ENCODE measurements at regions not wholly inside any gene's neighbourhood (a gene's known extent, or its start where the extent isn't known, plus 50 kb on each side); places are given as distances from the start of the nearest gene placed in this dataset.

DNA sequence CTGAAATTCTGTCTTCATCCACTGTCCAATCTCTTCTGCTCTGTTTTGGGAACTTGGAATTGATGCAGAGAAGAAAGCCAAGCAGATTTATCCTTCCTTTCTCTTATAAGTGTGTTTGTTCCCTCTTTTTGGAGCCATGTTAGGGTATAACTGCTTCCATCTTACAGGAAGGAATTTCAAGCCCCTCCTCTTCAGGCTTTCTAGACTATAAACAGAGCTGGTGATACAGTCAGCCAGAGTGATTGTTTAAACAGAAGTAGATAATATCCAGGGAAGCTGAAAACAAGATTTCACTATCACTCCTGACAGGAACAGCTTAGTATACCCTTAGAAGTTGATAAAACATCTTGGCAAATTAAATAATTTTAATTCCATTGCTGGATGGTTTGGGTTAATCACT is 102.1 kb upstream of the DMRT1 start:
- Histone ChIP-seq H3K36me3 (peaks cover 0 to 89% (median 15%) of the 10 kb centered on the region in 6 donors), H3K27ac (no peak overlapping the region), H3K4me1 (peaks cover 0 to 5% (median 2%) of the 10 kb centered on the region in 6 donors), H3K27me3 (replicated peaks in 1 of 7) (no peaks in the 10 kb centered on the region), H3K4me3 (no peak overlapping the region), H3K9me3 (no peaks in the 10 kb centered on the region)
- intact Hi-C loops (cut with DNase I; ENCODE audit: low total_unique reads): no loop called here
- no peak for TF ChIP-seq POLR2A (IDR thresholded peaks at IDR 0.05)
- TF ChIP-seq POLR2AphosphoS5 (IDR thresholded peaks at IDR 0.05): no peak
- TF ChIP-seq, protein P1, sequence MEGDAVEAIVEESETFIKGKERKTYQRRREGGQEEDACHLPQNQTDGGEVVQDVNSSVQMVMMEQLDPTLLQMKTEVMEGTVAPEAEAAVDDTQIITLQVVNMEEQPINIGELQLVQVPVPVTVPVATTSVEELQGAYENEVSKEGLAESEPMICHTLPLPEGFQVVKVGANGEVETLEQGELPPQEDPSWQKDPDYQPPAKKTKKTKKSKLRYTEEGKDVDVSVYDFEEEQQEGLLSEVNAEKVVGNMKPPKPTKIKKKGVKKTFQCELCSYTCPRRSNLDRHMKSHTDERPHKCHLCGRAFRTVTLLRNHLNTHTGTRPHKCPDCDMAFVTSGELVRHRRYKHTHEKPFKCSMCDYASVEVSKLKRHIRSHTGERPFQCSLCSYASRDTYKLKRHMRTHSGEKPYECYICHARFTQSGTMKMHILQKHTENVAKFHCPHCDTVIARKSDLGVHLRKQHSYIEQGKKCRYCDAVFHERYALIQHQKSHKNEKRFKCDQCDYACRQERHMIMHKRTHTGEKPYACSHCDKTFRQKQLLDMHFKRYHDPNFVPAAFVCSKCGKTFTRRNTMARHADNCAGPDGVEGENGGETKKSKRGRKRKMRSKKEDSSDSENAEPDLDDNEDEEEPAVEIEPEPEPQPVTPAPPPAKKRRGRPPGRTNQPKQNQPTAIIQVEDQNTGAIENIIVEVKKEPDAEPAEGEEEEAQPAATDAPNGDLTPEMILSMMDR (IDR thresholded peaks at IDR 0.05 in 8 of 11, conservative IDR thresholded peaks at IDR 0.05 in 3 of 11): no peak
- no peak for DNase-seq

GRCh38 chr9:740221-740620 is 101.3 kb upstream of the DMRT1 start:
- no peak for DNase-seq
- peaks cover 0 to 92% (median 15%) of the 10 kb centered on the region in 6 donors for H3K36me3 ChIP-seq
- TF ChIP-seq POLR2A (IDR thresholded peaks at IDR 0.05) (no peak), POLR2AphosphoS5 (IDR thresholded peaks at IDR 0.05) (no peak)
- TF ChIP-seq, protein P1 (IDR thresholded peaks at IDR 0.05 in 8 of 11, conservative IDR thresholded peaks at IDR 0.05 in 3 of 11): no peak
- WGBS, 5 donors: 82 to 90% (median 87%) methylated on average over 10 of the region's 10 CpGs
- H3K4me1 ChIP-seq: no peaks in the 10 kb centered on the region
- intact Hi-C loops (cut with DNase I; ENCODE audit: low total_unique reads): no loop called here
- no peaks in the 10 kb centered on the region for H3K27me3 ChIP-seq (replicated peaks in 1 of 7)
- no peak overlapping the region for H3K4me3 ChIP-seq
- no peaks in the 10 kb centered on the region for H3K9me3 ChIP-seq
- H3K27ac ChIP-seq: no peak overlapping the region

- WGBS, 5 donors: 93 to 97% (median 96%) methylated on average over 13 to 16 of the region's 16 CpGs
- DNase-seq: no peak
- H3K36me3 ChIP-seq: peaks cover 0 to 90% (median 15%) of the 10 kb centered on the region in 6 donors
- H3K4me1 ChIP-seq: no peaks in the 10 kb centered on the region
- intact Hi-C loops (cut with DNase I; ENCODE audit: low total_unique reads): no loop called here
- no peaks in the 10 kb centered on the region for H3K27me3 ChIP-seq (replicated peaks in 1 of 7)
- H3K4me3 ChIP-seq: no peak overlapping the region
- H3K9me3 ChIP-seq: no peaks in the 10 kb centered on the region
- TF ChIP-seq POLR2AphosphoS5 (IDR thresholded peaks at IDR 0.05) (no peak), POLR2A (IDR thresholded peaks at IDR 0.05) (no peak)
- TF ChIP-seq, protein P1 (IDR thresholded peaks at IDR 0.05 in 8 of 11, conservative IDR thresholded peaks at IDR 0.05 in 3 of 11): no peak
- H3K27ac ChIP-seq: no peak overlapping the region
Observed at GRCh38 chr9:742104-742503, 99.4 kb upstream of the DMRT1 start.

GRCh38 chr9:742914-743589 is 98.4 kb upstream of the DMRT1 start:
- 80 to 91% (median 88%) methylated on average over 8 of the region's 8 CpGs for WGBS, 5 donors
- Histone ChIP-seq H3K4me1 (no peaks in the 10 kb centered on the region), H3K27ac (no peak overlapping the region), H3K9me3 (no peaks in the 10 kb centered on the region), H3K36me3 (peaks cover 0 to 89% (median 15%) of the 10 kb centered on the region in 6 donors), H3K27me3 (replicated peaks in 1 of 7) (no peaks in the 10 kb centered on the region), H3K4me3 (no peak overlapping the region)
- intact Hi-C loops (cut with DNase I; ENCODE audit: low total_unique reads): no loop called here
- TF ChIP-seq POLR2AphosphoS5 (IDR thresholded peaks at IDR 0.05) (no peak), POLR2A (IDR thresholded peaks at IDR 0.05) (no peak)
- TF ChIP-seq, protein P1 (IDR thresholded peaks at IDR 0.05 in 8 of 11, conservative IDR thresholded peaks at IDR 0.05 in 3 of 11): no peak
- DNase-seq: no peak
